ENCODE measurements at regions not wholly inside any gene's neighbourhood (a gene's known extent, or its start where the extent isn't known, plus 50 kb on each side); places are given as distances from the start of the nearest gene placed in this dataset.

DNA sequence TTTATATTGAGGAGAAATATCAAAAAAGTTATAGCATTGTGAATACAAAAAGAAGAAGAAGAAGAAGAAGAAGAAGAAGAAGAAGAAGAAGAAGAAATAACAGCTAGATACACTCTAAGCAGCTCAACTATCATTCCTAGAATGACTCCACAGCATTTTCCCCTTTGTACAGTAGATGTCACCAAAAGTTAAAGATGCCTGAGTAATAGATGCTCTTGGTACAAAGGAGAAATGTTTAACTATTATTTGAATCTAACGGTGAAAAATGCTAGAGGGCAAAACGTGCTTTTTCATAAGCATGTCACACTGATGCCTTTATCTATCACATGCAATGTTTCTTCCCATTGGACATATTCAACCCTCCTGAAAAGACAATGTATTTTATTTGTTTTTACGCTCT lies 178.4 kb upstream of the GPRIN3 start:
- no peak for DNase-seq (ENCODE audit: low read depth)
- TF ChIP-seq CTCF (IDR thresholded peaks at IDR 0.05; ENCODE audit: low read depth, low read length, missing control alignments) = peak; percentile 39
- no peak overlapping the region for H3K4me3 ChIP-seq (ENCODE audit: low read depth, low read length)
- in situ Hi-C loops (cut with HindIII; ENCODE audit: low sequenced_read_pairs) = no loop called here

DNA sequence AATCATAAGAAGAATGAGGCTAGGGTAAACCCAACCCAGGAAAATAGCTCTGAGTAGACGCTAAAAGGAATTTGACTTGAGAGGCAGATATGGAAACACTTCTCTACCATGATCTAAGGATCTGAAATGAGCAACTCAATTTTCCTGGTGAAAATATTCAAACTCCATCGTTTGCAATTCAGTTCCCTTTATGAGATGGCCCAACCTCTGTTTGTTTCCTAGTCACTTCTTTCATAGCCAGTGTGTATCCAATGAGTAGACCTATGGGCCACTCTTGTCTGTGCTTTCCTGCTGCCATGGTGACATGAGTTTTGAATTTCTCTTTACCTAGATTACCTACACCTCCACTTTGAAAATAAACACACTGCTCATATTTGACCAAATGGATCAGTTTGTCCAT lies 176.2 kb upstream of the GPRIN3 start:
- TF ChIP-seq CTCF (IDR thresholded peaks at IDR 0.05; ENCODE audit: low read depth, low read length, missing control alignments) = no peak
- in situ Hi-C loops (cut with HindIII; ENCODE audit: low sequenced_read_pairs) = no loop called here
- no peak for DNase-seq (ENCODE audit: low read depth)
- H3K4me3 ChIP-seq (ENCODE audit: low read depth, low read length) = no peak overlapping the region

GRCh38 chr4:89482926-89483595 lies 175.5 kb upstream of the GPRIN3 start:
- in situ Hi-C loops (cut with HindIII; ENCODE audit: low sequenced_read_pairs) = no loop called here
- no peak for TF ChIP-seq CTCF (IDR thresholded peaks at IDR 0.05; ENCODE audit: low read depth, low read length, missing control alignments)
- H3K4me3 ChIP-seq (ENCODE audit: low read depth, low read length) = no peak overlapping the region
- DNase-seq (ENCODE audit: low read depth) = no peak

- no peak overlapping the region for H3K4me3 ChIP-seq (ENCODE audit: low read depth, low read length)
- DNase-seq (ENCODE audit: low read depth) = no peak
- peak; percentile 50 for TF ChIP-seq CTCF (IDR thresholded peaks at IDR 0.05; ENCODE audit: low read depth, low read length, missing control alignments)
- in situ Hi-C loops (cut with HindIII; ENCODE audit: low sequenced_read_pairs) = no loop called here
These were observed 174.7 kb upstream of the GPRIN3 start for GRCh38 chr4:89482251-89482650.

DNA sequence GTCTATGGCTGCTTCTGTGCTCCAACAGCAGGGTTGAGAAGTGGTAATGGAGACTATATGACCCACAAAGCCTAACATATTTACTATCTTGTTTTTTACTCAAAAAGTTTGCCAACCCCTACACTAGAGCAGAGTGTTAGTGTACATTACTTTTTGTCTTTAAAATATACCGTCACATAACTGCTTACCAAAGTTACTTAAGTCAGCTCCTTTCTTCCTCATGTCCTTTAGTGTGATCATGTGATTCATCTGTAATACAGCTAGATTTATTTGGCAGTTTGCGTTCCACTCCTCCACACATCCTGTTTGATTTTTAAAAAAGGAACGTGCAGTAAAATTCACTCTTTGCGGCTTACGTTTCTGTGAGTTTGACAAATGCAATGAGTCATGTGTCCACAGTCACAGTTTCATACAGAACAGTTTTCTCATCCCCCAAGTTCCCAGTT lies 162.4 kb upstream of the GPRIN3 start:
- H3K4me3 ChIP-seq (ENCODE audit: low read depth, low read length) = no peak overlapping the region
- no peak for TF ChIP-seq CTCF (IDR thresholded peaks at IDR 0.05; ENCODE audit: low read depth, low read length, missing control alignments)
- in situ Hi-C loops (cut with HindIII; ENCODE audit: low sequenced_read_pairs) = no loop called here
- DNase-seq (ENCODE audit: low read depth) = peak; percentile 66

DNA sequence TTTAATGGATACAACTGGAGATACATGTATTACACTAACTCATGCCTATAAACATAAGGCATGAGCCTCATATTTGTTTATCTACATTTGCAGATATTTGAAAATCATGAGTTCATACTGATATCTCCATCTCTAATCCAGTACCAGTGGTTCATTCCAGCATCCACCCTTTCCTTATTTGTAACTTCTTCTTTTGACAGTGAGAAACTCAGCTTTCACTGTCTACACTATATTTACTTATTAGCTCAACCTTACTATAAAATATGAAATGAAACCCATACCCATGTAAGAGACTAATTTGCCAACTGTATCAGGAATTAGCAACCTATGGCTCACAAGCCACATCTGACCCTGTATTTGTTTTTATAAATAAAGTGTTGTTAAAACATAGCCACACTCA lies 161.9 kb upstream of the GPRIN3 start:
- in situ Hi-C loops (cut with HindIII; ENCODE audit: low sequenced_read_pairs) = no loop called here
- no peak overlapping the region for H3K4me3 ChIP-seq (ENCODE audit: low read depth, low read length)
- TF ChIP-seq CTCF (IDR thresholded peaks at IDR 0.05; ENCODE audit: low read depth, low read length, missing control alignments) = no peak
- DNase-seq (ENCODE audit: low read depth) = no peak

All from astrocyte of the cerebellum (primary cell).